CD4-positive, alpha-beta memory T cell (primary cell): ENCODE measurements at regions not wholly inside any gene's neighbourhood (a gene's known extent, or its start where the extent isn't known, plus 50 kb on each side); places are given as distances from the start of the nearest gene placed in this dataset.

ENCODE experiments used
- CTCF ChIA-PET: fragments of 350-600 bp; sonication (Branson Sonifier 250); formaldehyde crosslinking; loops from one replicate; lab custom pipeline; 2021; ENCODE audit warnings: inconsistent platforms; ENCODE audit not compliant: partially characterized antibody; lab: Charles Lee
- POLR2A ChIA-PET: fragments of 350-600 bp; sonication (Branson Sonifier 250); formaldehyde crosslinking; loops from one replicate; lab custom pipeline; 2021; ENCODE audit not compliant: partially characterized antibody; lab: Charles Lee
- DNase-seq, 5 donors: peaks; one replicate each; pipeline versions ENCODE4 v3.0.0 to v3.0.0-alpha.2; 2020 to 2022; ENCODE audit warnings: mixed read lengths in 1 of 5
- H3K27ac ChIP-seq: one replicate; pipeline ENCODE4 v1.7.0; 2013; ENCODE audit warnings: low read depth, low read length
- H3K27me3 ChIP-seq: 2 replicates; pipeline ENCODE4 v1.7.0; 2013; ENCODE audit warnings: mild to moderate bottlenecking, low read length, moderate library complexity; ENCODE audit not compliant: insufficient read depth
- H3K36me3 ChIP-seq: 2 replicates; pipeline ENCODE4 v1.7.0; 2013; ENCODE audit warnings: mild to moderate bottlenecking, low read length, moderate library complexity; ENCODE audit not compliant: insufficient read depth
- H3K4me1 ChIP-seq: 2 replicates; pipeline ENCODE4 v1.7.0; 2013; ENCODE audit warnings: mild to moderate bottlenecking, low read length, moderate library complexity; ENCODE audit not compliant: insufficient read depth
- H3K4me3 ChIP-seq, 2 donors: one replicate each; pipeline ENCODE4 v1.7.0; 2013; ENCODE audit warnings: low read length in 2 of 2, mild to moderate bottlenecking in 1 of 2
- H3K9me3 ChIP-seq, 2 donors: one replicate each; pipeline ENCODE4 v1.7.0; 2013; ENCODE audit warnings: low read length in 2 of 2, control low read depth in 1 of 2; ENCODE audit not compliant: control insufficient read depth in 1 of 2
- H3K27ac Mint-ChIP-seq, 7 donors: one replicate each; pipeline ENCODE4 v1.8.0; 2020 to 2021; ENCODE audit warnings: mixed read lengths in 7 of 7, mild to moderate bottlenecking in 6 of 7, inconsistent platforms in 3 of 7, moderate library complexity in 3 of 7
- H3K27me3 Mint-ChIP-seq, 2 donors: one replicate each; pipeline ENCODE4 v1.8.0; 2020 to 2021; ENCODE audit warnings: mixed read lengths in 2 of 2
- H3K36me3 Mint-ChIP-seq, 2 donors: one replicate each; pipeline ENCODE4 v1.8.0; 2020 to 2021; ENCODE audit warnings: mixed read lengths in 2 of 2, inconsistent platforms in 1 of 2, mild to moderate bottlenecking in 1 of 2
- H3K4me1 Mint-ChIP-seq, 4 donors: one replicate each; pipeline ENCODE4 v1.8.0; 2020 to 2021; ENCODE audit warnings: mixed read lengths in 4 of 4, mild to moderate bottlenecking in 1 of 4
- H3K4me3 Mint-ChIP-seq, 8 donors: one replicate each; pipeline ENCODE4 v1.8.0; 2020 to 2021; ENCODE audit warnings: mixed read lengths in 8 of 8, mild to moderate bottlenecking in 7 of 8, moderate library complexity in 6 of 8, inconsistent platforms in 3 of 8
- H3K9me3 Mint-ChIP-seq, 8 donors: one replicate each; pipeline ENCODE4 v1.8.0; 2020 to 2021; ENCODE audit warnings: mixed read lengths in 8 of 8, mild to moderate bottlenecking in 5 of 8, inconsistent platforms in 3 of 8, moderate library complexity in 1 of 8
- intact Hi-C: fragments of 100-400 bp; cut with micrococcal nuclease; formaldehyde crosslinking; loops from one replicate; pipeline ENCODE4 v1.15.1; 2023

GRCh38 chr10:131682271-131682962, 218.4 kb upstream of the PPP2R2D start:
- ChIA-PET CTCF (no interaction called here), POLR2A (no interaction called here)
- Histone ChIP-seq H3K27ac (no peak overlapping the region), H3K4me1 (no peaks in the 10 kb centered on the region), H3K9me3 (no peaks in the 10 kb centered on the region), H3K4me3 (no peak overlapping the region), H3K27me3 (no peaks in the 10 kb centered on the region), H3K36me3 (no peaks in the 10 kb centered on the region)
- no peaks in the 10 kb centered on the region for H3K4me1 Mint-ChIP-seq
- peaks cover 2 to 6% of the 10 kb centered on the region in 2 donors for H3K27me3 Mint-ChIP-seq
- intact Hi-C loops: no loop called here
- DNase-seq: no peak
- H3K4me3 Mint-ChIP-seq: no peak overlapping the region
- peaks cover 0 to 6% (median 0%) of the 10 kb centered on the region in 8 donors for H3K9me3 Mint-ChIP-seq
- H3K27ac Mint-ChIP-seq: no peak overlapping the region
- no peaks in the 10 kb centered on the region for H3K36me3 Mint-ChIP-seq

GRCh38 chr10:131683281-131683861, 217.4 kb upstream of the PPP2R2D start:
- CTCF ChIA-PET: no interaction called here
- H3K27me3 ChIP-seq: no peaks in the 10 kb centered on the region
- no peaks in the 10 kb centered on the region for H3K36me3 ChIP-seq
- Mint-ChIP-seq H3K36me3 (no peaks in the 10 kb centered on the region), H3K27ac (no peak overlapping the region), H3K27me3 (peaks cover 2 to 6% of the 10 kb centered on the region in 2 donors), H3K9me3 (peaks cover 0 to 6% (median 0%) of the 10 kb centered on the region in 8 donors), H3K4me1 (no peaks in the 10 kb centered on the region), H3K4me3 (no peak overlapping the region)
- H3K4me3 ChIP-seq: no peak overlapping the region
- H3K9me3 ChIP-seq: no peaks in the 10 kb centered on the region
- no peak for DNase-seq
- H3K27ac ChIP-seq: no peak overlapping the region
- intact Hi-C loops: no loop called here
- no peaks in the 10 kb centered on the region for H3K4me1 ChIP-seq
- POLR2A ChIA-PET: no interaction called here

- POLR2A ChIA-PET: no interaction called here
- H3K27me3 Mint-ChIP-seq: peaks cover 2 to 6% of the 10 kb centered on the region in 2 donors
These were observed 216.9 kb upstream of the PPP2R2D start for GRCh38 chr10:131683941-131684340.

DNA sequence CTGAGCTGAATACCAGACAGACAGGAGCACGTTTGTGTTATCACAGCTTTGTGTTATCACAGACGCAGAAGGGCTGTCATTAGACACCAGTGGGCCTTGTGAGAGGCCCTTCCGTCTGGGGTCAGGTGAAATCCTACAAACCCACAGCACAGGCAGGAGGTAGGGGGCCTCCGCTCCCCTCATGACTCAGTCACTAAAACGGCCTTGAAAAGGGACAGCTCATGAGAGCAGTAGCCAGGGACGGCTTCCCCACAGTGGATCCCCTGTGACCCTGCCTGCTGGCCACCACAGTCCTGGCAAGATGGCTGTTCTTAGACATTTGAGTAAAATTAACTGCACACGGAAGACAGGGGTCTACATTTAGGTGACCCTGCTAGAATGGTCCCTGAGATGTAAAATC, 215.8 kb upstream of the PPP2R2D start:
- CTCF ChIA-PET: no interaction called here
- intact Hi-C loops: no loop called here
- H3K4me1 ChIP-seq: no peaks in the 10 kb centered on the region
- no peaks in the 10 kb centered on the region for H3K9me3 ChIP-seq
- POLR2A ChIA-PET: no interaction called here
- Mint-ChIP-seq H3K9me3 (peaks cover 0 to 1% (median 0%) of the 10 kb centered on the region in 8 donors), H3K36me3 (no peaks in the 10 kb centered on the region), H3K27me3 (peaks cover 2 to 6% of the 10 kb centered on the region in 2 donors), H3K4me1 (no peaks in the 10 kb centered on the region), H3K27ac (no peak overlapping the region), H3K4me3 (no peak overlapping the region)
- no peaks in the 10 kb centered on the region for H3K36me3 ChIP-seq
- no peak for DNase-seq
- H3K27me3 ChIP-seq: no peaks in the 10 kb centered on the region
- H3K27ac ChIP-seq: no peak overlapping the region
- H3K4me3 ChIP-seq: no peak overlapping the region

More at GRCh38 chr10:131683941-131684340, 216.9 kb upstream of the PPP2R2D start:
- Histone ChIP-seq H3K27ac (no peak overlapping the region), H3K36me3 (no peaks in the 10 kb centered on the region), H3K4me1 (no peaks in the 10 kb centered on the region), H3K27me3 (no peaks in the 10 kb centered on the region), H3K4me3 (no peak overlapping the region), H3K9me3 (no peaks in the 10 kb centered on the region)
- CTCF ChIA-PET: no interaction called here
- DNase-seq: no peak
- intact Hi-C loops: no loop called here
- Mint-ChIP-seq H3K9me3 (peaks cover 0 to 4% (median 0%) of the 10 kb centered on the region in 8 donors), H3K36me3 (no peaks in the 10 kb centered on the region), H3K27ac (no peak overlapping the region), H3K4me3 (no peak overlapping the region), H3K4me1 (no peaks in the 10 kb centered on the region)

- H3K27me3 ChIP-seq: no peaks in the 10 kb centered on the region
- CTCF ChIA-PET: no interaction called here
- no peak for DNase-seq
- peaks cover 0 to 1% (median 0%) of the 10 kb centered on the region in 8 donors for H3K9me3 Mint-ChIP-seq
- no peak overlapping the region for H3K4me3 Mint-ChIP-seq
- no peak overlapping the region for H3K27ac ChIP-seq
- H3K4me3 ChIP-seq: no peak overlapping the region
- peaks cover 3 to 6% of the 10 kb centered on the region in 2 donors for H3K27me3 Mint-ChIP-seq
- intact Hi-C loops: no loop called here
- H3K9me3 ChIP-seq: no peaks in the 10 kb centered on the region
- no peaks in the 10 kb centered on the region for H3K4me1 Mint-ChIP-seq
- no peaks in the 10 kb centered on the region for H3K36me3 Mint-ChIP-seq
- H3K36me3 ChIP-seq: no peaks in the 10 kb centered on the region
- POLR2A ChIA-PET: no interaction called here
- no peaks in the 10 kb centered on the region for H3K4me1 ChIP-seq
- H3K27ac Mint-ChIP-seq: no peak overlapping the region
These were observed 215.2 kb upstream of the PPP2R2D start for GRCh38 chr10:131685576-131685975.

DNA sequence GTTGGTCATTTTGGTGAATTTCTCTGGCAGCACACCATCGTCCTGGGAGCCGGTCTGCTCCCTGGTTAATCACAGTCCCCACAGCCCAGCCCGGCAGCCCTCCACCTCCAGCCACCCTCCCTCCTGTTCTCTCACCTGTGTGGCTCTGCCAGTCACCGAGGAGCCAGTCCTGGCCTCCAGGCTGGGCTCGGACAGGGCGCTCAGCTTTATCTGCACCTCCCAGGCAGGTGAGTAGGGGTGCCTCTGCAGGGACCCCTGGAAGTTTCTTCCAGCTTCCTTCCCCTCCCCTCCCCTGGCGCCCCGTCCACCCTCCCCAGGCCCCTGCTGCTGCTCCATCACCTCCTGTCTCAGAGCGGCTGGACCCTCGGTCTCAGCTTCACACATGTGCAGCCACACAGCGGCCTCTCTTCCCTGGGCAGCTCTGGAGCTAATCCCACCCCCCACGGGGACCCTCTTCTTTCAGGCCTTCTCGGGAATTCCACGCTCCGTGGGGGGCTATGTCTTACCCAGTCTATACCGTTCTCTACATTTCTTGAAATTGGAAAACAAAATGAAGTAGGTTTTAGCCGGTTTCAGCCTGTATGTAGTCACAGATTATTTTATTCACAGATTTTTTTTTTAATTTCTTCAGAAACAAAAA, 213.9 kb upstream of the PPP2R2D start:
- peaks cover 2 to 6% of the 10 kb centered on the region in 2 donors for H3K27me3 Mint-ChIP-seq
- no peak for DNase-seq
- H3K9me3 Mint-ChIP-seq: peaks cover 0 to 1% (median 0%) of the 10 kb centered on the region in 8 donors
- Histone ChIP-seq H3K9me3 (no peaks in the 10 kb centered on the region), H3K36me3 (no peaks in the 10 kb centered on the region), H3K4me1 (no peaks in the 10 kb centered on the region), H3K27ac (no peak overlapping the region), H3K4me3 (no peak overlapping the region), H3K27me3 (no peaks in the 10 kb centered on the region)
- intact Hi-C loops: no loop called here
- H3K36me3 Mint-ChIP-seq: no peaks in the 10 kb centered on the region
- ChIA-PET POLR2A (no interaction called here), CTCF (no interaction called here)
- H3K27ac Mint-ChIP-seq: no peak overlapping the region
- H3K4me3 Mint-ChIP-seq: no peak overlapping the region
- H3K4me1 Mint-ChIP-seq: no peaks in the 10 kb centered on the region

DNA sequence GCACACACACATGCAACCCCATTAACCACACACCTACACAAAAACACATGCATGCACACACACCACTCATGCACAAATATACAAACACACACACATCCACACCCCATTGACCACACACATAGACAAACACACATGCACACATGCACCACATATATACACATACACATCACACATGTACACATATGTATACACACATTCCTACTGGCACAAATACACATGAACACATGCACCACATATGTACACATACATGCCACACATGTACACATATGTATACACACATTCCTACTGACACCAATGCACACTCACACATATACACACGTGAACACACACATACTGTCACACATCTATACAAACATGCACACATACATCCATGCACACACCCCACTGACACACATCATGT, 212.5 kb upstream of the PPP2R2D start:
- H3K4me3 Mint-ChIP-seq: no peak overlapping the region
- POLR2A ChIA-PET: no interaction called here
- no peaks in the 10 kb centered on the region for H3K27me3 ChIP-seq
- H3K9me3 Mint-ChIP-seq: no peaks in the 10 kb centered on the region
- no peaks in the 10 kb centered on the region for H3K9me3 ChIP-seq
- H3K27me3 Mint-ChIP-seq: peaks cover 2 to 3% of the 10 kb centered on the region in 2 donors
- H3K4me3 ChIP-seq: no peak overlapping the region
- H3K36me3 ChIP-seq: no peaks in the 10 kb centered on the region
- CTCF ChIA-PET: no interaction called here
- intact Hi-C loops: no loop called here
- H3K4me1 Mint-ChIP-seq: no peaks in the 10 kb centered on the region
- H3K4me1 ChIP-seq: no peaks in the 10 kb centered on the region
- no peak for DNase-seq
- H3K27ac ChIP-seq: no peak overlapping the region
- no peaks in the 10 kb centered on the region for H3K36me3 Mint-ChIP-seq
- no peak overlapping the region for H3K27ac Mint-ChIP-seq
